Gastrocnemius medialis (tissue), 4 donors: ENCODE measurements at regions not wholly inside any gene's neighbourhood (a gene's known extent, or its start where the extent isn't known, plus 50 kb on each side); places are given as distances from the start of the nearest gene placed in this dataset.

Source experiments
- ATAC-seq, 2 donors: fragments of 150-250 bp; one replicate each; pipeline ENCODE4 v1.9.1; 2016
- DNase-seq, 2 donors: peaks; one replicate each; pipeline ENCODE4 v3.0.0-alpha.2; 2019
- H3K27ac ChIP-seq, 4 donors: fragments of 200-600 bp; sonication (generic); 1 replicate in 1 of 4; 2 replicates in 3 of 4; pipeline ENCODE4 v1.5.1; 2016 to 2018; ENCODE audit warnings: mild to moderate bottlenecking in 2 of 4, moderate library complexity in 1 of 4
- H3K27me3 ChIP-seq, 3 donors: fragments of 200-600 bp; sonication (generic) in 2 of 3; 1 replicate in 1 of 3; 2 replicates in 2 of 3; pipeline versions ENCODE4 v1.5.1 to v1.6.0; 2016 to 2019; ENCODE audit warnings: mild to moderate bottlenecking in 1 of 3, moderate library complexity in 1 of 3
- H3K36me3 ChIP-seq, 2 donors: fragments of 200-600 bp; sonication (generic) in 1 of 2; one replicate each; pipeline ENCODE4 v1.5.1; 2017 to 2018
- H3K4me1 ChIP-seq, 2 donors: fragments of 200-600 bp; sonication (generic) in 1 of 2; one replicate each; pipeline ENCODE4 v1.5.1; 2016 to 2017; ENCODE audit warnings: mild to moderate bottlenecking in 2 of 2
- H3K4me3 ChIP-seq, 4 donors: fragments of 200-600 bp; sonication (generic) in 3 of 4; 1 replicate in 1 of 4; 2 replicates in 3 of 4; pipeline ENCODE4 v1.5.1; 2016 to 2019; ENCODE audit warnings: mild to moderate bottlenecking in 2 of 4
- H3K9me3 ChIP-seq, 3 donors: fragments of 200-600 bp; sonication (generic) in 2 of 3; 1 replicate in 1 of 3; 2 replicates in 2 of 3; pipeline ENCODE4 v1.5.1; 2016 to 2019
- POLR2A ChIP-seq, 2 donors: fragments of 450-650 bp; IDR thresholded peaks; one replicate each; pipeline ENCODE4 v1.6.1; 2017; ENCODE audit warnings: antibody characterized with exemption in 2 of 2, mild to moderate bottlenecking in 2 of 2, moderate library complexity in 2 of 2
- in situ Hi-C, 4 donors: fragments of 200-750 bp; cut with MboI; loops; one replicate each; pipeline versions ENCODE4 v1.15.0 to v1.8.0; 2017; ENCODE audit warnings: low sequenced_read_pairs in 4 of 4
- intact Hi-C: fragments of 100-400 bp; cut with DNase I; formaldehyde crosslinking; loops from one replicate; pipeline ENCODE4 v1.15.1; 2023; ENCODE audit warnings: low total_unique reads
- TF ChIP-seq, protein P1 (sequence below), 5 experiments: fragments of 450-650 bp in 3 of 5; fragments of 200-600 bp in 2 of 5; sonication (generic) in 2 of 5; IDR thresholded peaks in 4 of 5; conservative IDR thresholded peaks in 1 of 5; 1 replicate in 4 of 5; 2 replicates in 1 of 5; pipeline ENCODE4 v1.5.1; 2016 to 2019; ENCODE audit warnings: antibody characterized with exemption in 5 of 5, mild to moderate bottlenecking in 3 of 5, moderate library complexity in 3 of 5

DNA sequence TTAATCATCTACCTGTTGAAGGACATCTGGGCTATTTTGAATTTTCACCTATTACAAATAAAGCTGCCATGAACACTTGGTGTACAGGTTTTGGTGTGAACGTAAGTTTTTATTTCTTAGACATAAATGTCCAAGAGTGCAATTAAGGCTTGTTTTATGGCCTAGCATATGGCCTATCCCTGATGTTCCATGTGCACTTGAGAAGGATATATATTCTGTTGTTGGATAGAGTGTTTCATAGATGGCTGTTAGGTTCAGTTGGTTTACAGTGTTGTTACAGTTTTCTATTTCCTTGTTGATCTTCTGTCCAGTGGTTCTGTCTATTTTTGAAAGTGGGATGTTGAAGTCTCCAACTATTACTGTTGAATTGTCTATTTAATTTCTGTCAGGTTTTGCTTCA lies 61.2 kb upstream of the NFASC start:
- Histone ChIP-seq H3K27ac (no peak overlapping the region), H3K36me3 (no peaks in the 10 kb centered on the region), H3K4me3 (no peak overlapping the region), H3K27me3 (no peaks in the 10 kb centered on the region), H3K4me1 (peaks cover 12 to 13% of the 10 kb centered on the region in 2 donors), H3K9me3 (no peaks in the 10 kb centered on the region)
- ATAC-seq: no peak
- in situ Hi-C loops: loop anchor here (5.0 to 25.0 kb wide), 3 partner anchors 242 to 247 kb away; no protein-coding TSS in a partner anchor
- intact Hi-C loops: no loop called here
- no peak for DNase-seq
- TF ChIP-seq, protein P1, sequence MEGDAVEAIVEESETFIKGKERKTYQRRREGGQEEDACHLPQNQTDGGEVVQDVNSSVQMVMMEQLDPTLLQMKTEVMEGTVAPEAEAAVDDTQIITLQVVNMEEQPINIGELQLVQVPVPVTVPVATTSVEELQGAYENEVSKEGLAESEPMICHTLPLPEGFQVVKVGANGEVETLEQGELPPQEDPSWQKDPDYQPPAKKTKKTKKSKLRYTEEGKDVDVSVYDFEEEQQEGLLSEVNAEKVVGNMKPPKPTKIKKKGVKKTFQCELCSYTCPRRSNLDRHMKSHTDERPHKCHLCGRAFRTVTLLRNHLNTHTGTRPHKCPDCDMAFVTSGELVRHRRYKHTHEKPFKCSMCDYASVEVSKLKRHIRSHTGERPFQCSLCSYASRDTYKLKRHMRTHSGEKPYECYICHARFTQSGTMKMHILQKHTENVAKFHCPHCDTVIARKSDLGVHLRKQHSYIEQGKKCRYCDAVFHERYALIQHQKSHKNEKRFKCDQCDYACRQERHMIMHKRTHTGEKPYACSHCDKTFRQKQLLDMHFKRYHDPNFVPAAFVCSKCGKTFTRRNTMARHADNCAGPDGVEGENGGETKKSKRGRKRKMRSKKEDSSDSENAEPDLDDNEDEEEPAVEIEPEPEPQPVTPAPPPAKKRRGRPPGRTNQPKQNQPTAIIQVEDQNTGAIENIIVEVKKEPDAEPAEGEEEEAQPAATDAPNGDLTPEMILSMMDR (IDR thresholded peaks at IDR 0.05 in 4 of 5, conservative IDR thresholded peaks at IDR 0.05 in 1 of 5): no peak
- no peak for TF ChIP-seq POLR2A (IDR thresholded peaks at IDR 0.05)

DNA sequence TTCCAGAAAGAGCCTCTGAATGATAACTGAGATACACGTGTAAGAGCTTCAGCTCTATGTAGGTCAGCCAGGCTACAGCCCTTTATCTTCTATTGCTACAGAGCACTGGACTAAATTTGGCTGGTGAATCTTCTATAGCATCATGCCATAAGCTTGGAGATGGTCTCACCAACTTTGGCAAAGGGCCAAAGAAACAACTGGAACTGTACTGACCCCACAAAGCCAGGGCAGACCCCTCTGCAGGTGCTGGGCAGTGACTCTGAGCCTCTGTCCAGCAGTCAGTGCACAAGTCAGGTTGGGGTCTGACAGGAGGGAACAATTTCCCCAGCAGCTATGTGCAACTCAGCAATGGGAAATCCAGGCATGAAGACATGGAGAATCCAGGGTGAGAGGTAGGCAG lies 57.8 kb upstream of the NFASC start:
- Histone ChIP-seq H3K9me3 (no peaks in the 10 kb centered on the region), H3K4me1 (peaks cover 15 to 17% of the 10 kb centered on the region in 2 donors), H3K4me3 (no peak overlapping the region), H3K27ac (no peak overlapping the region), H3K27me3 (no peaks in the 10 kb centered on the region), H3K36me3 (no peaks in the 10 kb centered on the region)
- TF ChIP-seq, protein P1 (IDR thresholded peaks at IDR 0.05 in 4 of 5, conservative IDR thresholded peaks at IDR 0.05 in 1 of 5): no peak
- TF ChIP-seq POLR2A (IDR thresholded peaks at IDR 0.05): no peak
- in situ Hi-C loops (loop anchor here in 1 of 4 donors (10.0 to 25.0 kb wide), 2 partner anchors 122 to 251 kb away; no protein-coding TSS in a partner anchor), intact Hi-C loops (no loop called here)
- ATAC-seq: no peak
- DNase-seq: no peak

DNA sequence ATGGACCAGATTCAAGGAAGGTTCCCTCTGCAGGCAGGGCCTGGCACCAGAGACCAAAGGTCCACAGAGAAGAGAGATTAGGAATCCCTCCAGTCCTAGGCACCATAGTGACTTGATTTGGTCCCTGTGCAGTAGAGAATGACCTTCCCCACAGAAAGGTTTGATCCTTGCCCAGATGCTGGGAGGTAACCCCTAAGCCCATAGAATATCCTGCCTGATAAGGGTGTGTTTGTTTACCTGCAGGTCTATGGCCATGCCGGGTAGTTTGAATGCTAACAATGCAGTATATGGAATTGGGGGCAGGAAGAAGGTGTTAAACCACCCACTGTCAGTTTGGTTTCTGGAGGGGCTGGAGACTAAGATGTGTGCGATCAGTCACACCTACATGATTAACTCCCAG lies 57.1 kb upstream of the NFASC start:
- in situ Hi-C loops: loop anchor here in 1 of 4 donors (10.0 to 25.0 kb wide), 2 partner anchors 121 to 251 kb away; no protein-coding TSS in a partner anchor
- peaks cover 15 to 17% of the 10 kb centered on the region in 2 donors for H3K4me1 ChIP-seq
- ATAC-seq (no peak), DNase-seq (no peak)
- H3K27me3 ChIP-seq: no peaks in the 10 kb centered on the region
- TF ChIP-seq, protein P1 (IDR thresholded peaks at IDR 0.05 in 4 of 5, conservative IDR thresholded peaks at IDR 0.05 in 1 of 5): no peak
- TF ChIP-seq POLR2A (IDR thresholded peaks at IDR 0.05): no peak
- intact Hi-C loops: no loop called here
- H3K27ac ChIP-seq: no peak overlapping the region
- no peaks in the 10 kb centered on the region for H3K9me3 ChIP-seq
- no peaks in the 10 kb centered on the region for H3K36me3 ChIP-seq
- no peak overlapping the region for H3K4me3 ChIP-seq

DNA sequence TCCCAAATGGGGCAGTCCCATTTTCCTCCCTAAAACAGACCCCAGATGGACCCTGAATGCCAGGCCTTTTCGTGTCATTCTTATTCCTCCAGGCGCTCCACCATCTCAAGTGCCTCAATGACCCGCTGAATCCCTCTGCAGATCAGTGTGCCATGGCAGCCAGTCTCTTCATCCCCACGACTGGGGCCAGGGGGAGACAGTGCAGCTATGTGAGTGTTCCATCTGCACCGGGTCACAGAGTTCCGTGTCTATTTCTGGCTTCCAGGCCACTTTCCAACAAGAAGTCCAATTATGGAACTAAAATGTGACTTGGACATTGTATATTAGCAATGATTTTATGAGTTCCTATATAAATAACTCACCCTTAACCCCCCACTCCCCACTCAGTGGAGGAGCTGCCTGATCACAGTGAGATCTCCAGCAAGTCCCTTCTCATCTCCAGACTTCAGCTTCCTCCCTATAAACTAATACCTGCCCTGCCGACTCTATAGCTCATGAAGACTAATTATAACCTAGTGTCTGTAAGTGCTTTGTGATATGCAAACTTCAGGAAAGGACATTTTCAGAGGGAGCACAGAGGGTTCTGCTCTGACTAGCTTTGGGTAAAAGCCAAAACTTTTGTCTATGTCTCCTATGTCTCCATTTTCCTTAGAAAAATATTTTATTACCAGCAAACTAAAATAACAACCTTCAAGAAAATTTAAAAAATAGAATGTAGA lies 56.3 kb upstream of the NFASC start:
- peaks cover 15 to 17% of the 10 kb centered on the region in 2 donors for H3K4me1 ChIP-seq
- no peaks in the 10 kb centered on the region for H3K9me3 ChIP-seq
- peak in 1 of 2 donors; percentile 42 for ATAC-seq
- no peak overlapping the region for H3K4me3 ChIP-seq
- TF ChIP-seq POLR2A (IDR thresholded peaks at IDR 0.05): no peak
- TF ChIP-seq, protein P1 (IDR thresholded peaks at IDR 0.05 in 4 of 5, conservative IDR thresholded peaks at IDR 0.05 in 1 of 5): no peak
- no peaks in the 10 kb centered on the region for H3K27me3 ChIP-seq
- in situ Hi-C loops: loop anchor here in 1 of 4 donors (10.0 to 25.0 kb wide), 2 partner anchors 120 to 252 kb away; no protein-coding TSS in a partner anchor
- H3K27ac ChIP-seq: peak overlapping the region in 2 of 4 donors; percentile 27 to 39
- no peaks in the 10 kb centered on the region for H3K36me3 ChIP-seq
- DNase-seq: no peak
- intact Hi-C loops: no loop called here
